ENCODE measurements at regions not wholly inside any gene's neighbourhood (a gene's known extent, or its start where the extent isn't known, plus 50 kb on each side); places are given as distances from the start of the nearest gene placed in this dataset.

GRCh38 chr1:161421456-161421855 is 53.8 kb upstream of the CFAP126 start (continued):
- TF ChIP-seq ZNF580 (tag by site-specific recombination; IDR thresholded peaks at IDR 0.05) = no peak
- TF ChIP-seq PBX3 (CRISPR knock-in tag; IDR thresholded peaks at IDR 0.05) = no peak
- TF ChIP-seq ZNF561 (tag by site-specific recombination; IDR thresholded peaks at IDR 0.05; ENCODE audit: borderline replicate concordance) = no peak
- TF ChIP-seq GLIS1 (tag by site-specific recombination; IDR thresholded peaks at IDR 0.05) = peak; percentile 55
- no peak for TF ChIP-seq ZNF114 (tag by site-specific recombination; IDR thresholded peaks at IDR 0.05)
- TF ChIP-seq KLF9 (tag by site-specific recombination; IDR thresholded peaks at IDR 0.05; ENCODE audit: low read depth) = no peak
- TF ChIP-seq WT1 (tag by site-specific recombination; IDR thresholded peaks at IDR 0.05) = peak; percentile 84
- no peak for TF ChIP-seq ZNF132 (tag by site-specific recombination; IDR thresholded peaks at IDR 0.05; ENCODE audit: borderline replicate concordance)
- TF ChIP-seq ZNF280C (tag by site-specific recombination; IDR thresholded peaks at IDR 0.05) = no peak
- TF ChIP-seq ZNF610 (tag by site-specific recombination; IDR thresholded peaks at IDR 0.05; ENCODE audit: borderline replicate concordance) = no peak
- TF ChIP-seq PRDM4 (tag by site-specific recombination; IDR thresholded peaks at IDR 0.05) = no peak
- TF ChIP-seq ZNF488 (tag by site-specific recombination; IDR thresholded peaks at IDR 0.05) = no peak
- TF ChIP-seq ZNF777 (tag by site-specific recombination; IDR thresholded peaks at IDR 0.05; ENCODE audit: borderline replicate concordance) = no peak
- no peak for TF ChIP-seq KLF7 (tag by site-specific recombination; IDR thresholded peaks at IDR 0.05; ENCODE audit: borderline replicate concordance)
- 0 out of 2 replicates have a peak, but pooled peaks have one; percentile 5 for TF ChIP-seq ZNF449 (tag by site-specific recombination; IDR thresholded peaks at IDR 0.05)
- no peak for TF ChIP-seq ZNF670 (tag by site-specific recombination; IDR thresholded peaks at IDR 0.05; ENCODE audit: low read depth)
- no peak for TF ChIP-seq SETDB1 (IDR thresholded peaks at IDR 0.05; ENCODE audit: insufficient read length, low read length)

GRCh38 chr1:161420763-161421455 is 53.2 kb upstream of the CFAP126 start:
- no peak overlapping the region for H3K4me3 ChIP-seq (ENCODE audit: low read depth, low read length)
- H3K27ac ChIP-seq (ENCODE audit: extremely low read depth, low read depth, low read length) = no peak overlapping the region
- H3K9me3 ChIP-seq (ENCODE audit: control insufficient read depth, insufficient read depth, low read depth, low read length) = no peaks in the 10 kb centered on the region
- no peaks in the 10 kb centered on the region for H3K4me1 ChIP-seq (ENCODE audit: control insufficient read depth, insufficient read depth, low read length)
- H3K36me3 ChIP-seq (ENCODE audit: control insufficient read depth in 2 of 2, insufficient read depth in 1 of 2, low read length in 2 of 2) = no peaks in the 10 kb centered on the region
- POLR2A ChIA-PET = no interaction called here
- CTCF ChIA-PET = interaction anchor here (1.1 kb wide), 1 partner anchor 13 kb away, joined by 3 read pairs; no protein-coding TSS in a partner anchor
- TF ChIP-seq ZNF501 (tag by site-specific recombination; IDR thresholded peaks at IDR 0.05) = peak; percentile 58; the same call in 1 of the 2 replicates
- 0 out of 2 replicates have a peak, but pooled peaks have one; percentile 31 for TF ChIP-seq ZNF24 (tag by site-specific recombination; IDR thresholded peaks at IDR 0.05)
- 0 out of 2 replicates have a peak, but pooled peaks have one; percentile 26 for TF ChIP-seq PATZ1 (tag by site-specific recombination; IDR thresholded peaks at IDR 0.05)
- no peak for TF ChIP-seq ZNF571 (tag by site-specific recombination; IDR thresholded peaks at IDR 0.05)
- no peak for TF ChIP-seq ZNF837 (tag by site-specific recombination; IDR thresholded peaks at IDR 0.05)
- TF ChIP-seq IKZF3 (tag by site-specific recombination; IDR thresholded peaks at IDR 0.05) = 0 out of 2 replicates have a peak, but pooled peaks have one; percentile 15
- TF ChIP-seq ZSCAN4 (tag by site-specific recombination; IDR thresholded peaks at IDR 0.05) = no peak

Measured in HEK293 (cell line).